HEK293 (cell line): ENCODE measurements at regions not wholly inside any gene's neighbourhood (a gene's known extent, or its start where the extent isn't known, plus 50 kb on each side); places are given as distances from the start of the nearest gene placed in this dataset.

Experiments
- CTCF ChIP-seq: fragments of 450-650 bp; formaldehyde crosslinking; IDR thresholded peaks from 2 replicates; pipeline ENCODE4 v1.5.1; 2016; ENCODE audit warnings: missing biosample characterization, missing genetic modification characterization
- KLF9 ChIP-seq: fragments of 450-650 bp; formaldehyde crosslinking; IDR thresholded peaks from 2 replicates; pipeline ENCODE4 v1.5.1; 2016; ENCODE audit warnings: missing biosample characterization, missing genetic modification characterization, low read depth
- REST ChIP-seq: fragments of 450-650 bp; formaldehyde crosslinking; IDR thresholded peaks from 2 replicates; pipeline ENCODE4 v1.5.1; 2016; ENCODE audit warnings: missing biosample characterization, missing genetic modification characterization
- SALL2 ChIP-seq: fragments of 450-650 bp; formaldehyde crosslinking; IDR thresholded peaks from 2 replicates; pipeline ENCODE4 v1.5.0; 2017; ENCODE audit warnings: missing biosample characterization, mild to moderate bottlenecking, missing genetic modification characterization, borderline replicate concordance
- ZBTB8A ChIP-seq: fragments of 450-650 bp; formaldehyde crosslinking; IDR thresholded peaks from 2 replicates; pipeline ENCODE4 v1.5.1; 2016; ENCODE audit warnings: missing biosample characterization, missing genetic modification characterization
- ZNF133 ChIP-seq: fragments of 450-650 bp; formaldehyde crosslinking; IDR thresholded peaks from 2 replicates; pipeline ENCODE4 v1.5.1; 2016; ENCODE audit warnings: missing biosample characterization, missing genetic modification characterization
- ZNF174 ChIP-seq: fragments of 450-650 bp; formaldehyde crosslinking; IDR thresholded peaks from 2 replicates; pipeline ENCODE4 v1.5.0; 2017; ENCODE audit warnings: missing biosample characterization, mild to moderate bottlenecking, missing genetic modification characterization
- ZNF423 ChIP-seq: fragments of 450-650 bp; formaldehyde crosslinking; IDR thresholded peaks from 2 replicates; pipeline ENCODE4 v1.5.1; 2016; ENCODE audit warnings: missing biosample characterization, missing genetic modification characterization
- ZNF518A ChIP-seq: fragments of 450-650 bp; formaldehyde crosslinking; conservative IDR thresholded peaks from 2 replicates; pipeline ENCODE4 v1.5.1; 2016; ENCODE audit warnings: low read depth, missing biosample characterization, missing genetic modification characterization
- ZNF792 ChIP-seq: fragments of 450-650 bp; formaldehyde crosslinking; IDR thresholded peaks from 2 replicates; pipeline ENCODE4 v1.5.1; 2016; ENCODE audit warnings: missing biosample characterization, missing genetic modification characterization

DNA sequence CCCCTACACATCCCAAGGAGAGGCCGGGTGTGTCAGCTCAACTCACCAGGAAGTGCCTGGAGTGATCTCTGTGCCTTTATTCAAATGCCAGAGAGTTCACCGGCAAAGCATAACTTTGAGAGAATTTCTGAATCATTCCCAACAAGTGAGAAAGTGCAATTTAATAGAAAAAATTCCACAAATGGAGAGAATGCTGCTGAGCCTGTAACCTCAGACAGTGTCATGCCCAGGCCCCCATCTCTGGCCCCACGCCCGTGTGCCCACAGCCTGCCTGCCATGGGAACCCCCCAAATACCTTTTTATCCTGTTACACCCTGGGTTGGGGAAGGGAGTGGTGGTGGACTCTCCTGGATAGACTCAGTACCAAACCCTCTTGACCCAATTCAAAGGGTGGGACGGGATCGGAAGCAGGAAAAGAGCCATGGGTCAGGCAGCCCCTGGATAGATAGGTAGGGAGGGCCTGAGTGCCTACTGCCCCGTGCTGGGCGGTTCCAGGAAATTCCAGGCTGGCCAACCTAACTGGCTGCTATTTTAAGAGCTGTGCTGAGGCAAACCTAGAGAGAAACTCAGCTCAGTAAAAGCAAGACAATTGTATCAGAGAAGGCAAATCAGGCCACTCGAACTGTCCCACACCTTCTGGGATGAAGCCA is 179.0 kb upstream of the FOXA2 start:
- no peak for TF ChIP-seq ZBTB8A
- TF ChIP-seq CTCF (tag by site-specific recombination) = no peak
- TF ChIP-seq ZNF423 (tag by site-specific recombination) = no peak
- TF ChIP-seq KLF9 = no peak
- TF ChIP-seq SALL2 = no peak
- TF ChIP-seq ZNF133 = no peak
- TF ChIP-seq REST (tag by site-specific recombination) = no peak
- no peak for TF ChIP-seq ZNF174 (tag by site-specific recombination)
- TF ChIP-seq ZNF518A = no peak
- no peak for TF ChIP-seq ZNF792 (tag by site-specific recombination)
